ENCODE measurements at regions not wholly inside any gene's neighbourhood (a gene's known extent, or its start where the extent isn't known, plus 50 kb on each side); places are given as distances from the start of the nearest gene placed in this dataset.
A peak's percentile ranks its signal among the peaks of the same experiment; 100 is the strongest.

DNA sequence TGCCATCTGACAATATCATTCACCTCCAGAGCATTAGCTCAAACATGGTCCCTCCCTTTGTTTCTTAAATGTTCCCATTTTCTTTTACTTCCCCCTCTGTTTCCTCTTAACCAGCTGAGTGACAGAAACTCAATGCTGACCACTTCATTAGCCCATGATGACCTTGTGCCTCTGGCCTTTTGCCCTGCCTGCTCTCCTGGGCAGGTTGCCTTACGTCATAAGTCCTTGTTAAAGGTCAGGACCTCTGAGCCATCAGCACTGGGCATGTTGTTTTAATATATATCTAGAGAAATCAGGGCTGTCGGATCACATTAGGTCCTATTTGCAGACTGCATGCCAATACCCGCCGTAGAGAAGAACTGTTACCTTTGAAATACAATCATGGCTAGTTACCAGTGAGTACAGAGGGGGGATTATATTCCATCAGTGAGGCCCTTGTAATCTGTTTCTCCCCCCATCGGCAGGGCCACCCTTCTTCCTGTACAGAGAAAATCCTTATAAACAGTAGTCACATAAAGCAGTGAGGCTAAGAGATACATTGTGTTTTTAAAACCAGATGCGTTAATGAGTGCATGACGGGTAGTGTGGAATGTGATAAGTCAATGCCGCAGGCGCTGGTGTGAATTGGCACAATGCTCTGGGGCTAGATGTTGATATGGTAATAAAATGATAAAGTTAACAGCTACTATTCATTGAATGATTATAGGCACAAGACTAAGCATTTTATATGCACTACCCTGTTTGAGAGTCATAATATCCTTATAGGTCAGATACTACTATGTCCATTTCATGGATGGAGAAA, 94.3 kb upstream of the ZFHX3 start:
- no peaks in the 10 kb centered on the region for H3K9me3 ChIP-seq
- peak; percentile 39 for ATAC-seq

DNA sequence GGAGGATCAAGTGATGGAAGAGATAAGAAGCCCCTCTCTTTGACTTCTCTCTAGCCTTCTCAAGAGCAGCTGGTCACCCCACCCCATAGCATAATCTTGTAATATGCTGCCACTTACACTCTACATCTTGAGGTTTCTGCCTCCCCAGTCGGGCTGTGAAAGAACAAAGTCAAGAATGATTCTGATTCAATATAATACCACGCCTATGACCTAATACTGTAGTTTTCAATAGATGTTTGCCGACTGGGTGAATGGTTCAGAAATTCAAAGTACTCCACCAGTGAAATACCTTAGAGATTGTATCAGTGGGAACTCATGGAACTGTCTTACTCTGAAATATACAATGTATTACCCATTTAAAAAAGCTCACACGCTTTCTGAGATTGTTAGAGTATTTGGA, 93.0 kb upstream of the ZFHX3 start:
- Histone ChIP-seq H3K4me1 (peaks cover 6% of the 10 kb centered on the region), H3K27me3 (no peaks in the 10 kb centered on the region), H3K9me3 (no peaks in the 10 kb centered on the region), H3K4me3 (no peak overlapping the region), H3K27ac (no peak overlapping the region), H3K36me3 (no peaks in the 10 kb centered on the region)
- TF ChIP-seq, protein P1, sequence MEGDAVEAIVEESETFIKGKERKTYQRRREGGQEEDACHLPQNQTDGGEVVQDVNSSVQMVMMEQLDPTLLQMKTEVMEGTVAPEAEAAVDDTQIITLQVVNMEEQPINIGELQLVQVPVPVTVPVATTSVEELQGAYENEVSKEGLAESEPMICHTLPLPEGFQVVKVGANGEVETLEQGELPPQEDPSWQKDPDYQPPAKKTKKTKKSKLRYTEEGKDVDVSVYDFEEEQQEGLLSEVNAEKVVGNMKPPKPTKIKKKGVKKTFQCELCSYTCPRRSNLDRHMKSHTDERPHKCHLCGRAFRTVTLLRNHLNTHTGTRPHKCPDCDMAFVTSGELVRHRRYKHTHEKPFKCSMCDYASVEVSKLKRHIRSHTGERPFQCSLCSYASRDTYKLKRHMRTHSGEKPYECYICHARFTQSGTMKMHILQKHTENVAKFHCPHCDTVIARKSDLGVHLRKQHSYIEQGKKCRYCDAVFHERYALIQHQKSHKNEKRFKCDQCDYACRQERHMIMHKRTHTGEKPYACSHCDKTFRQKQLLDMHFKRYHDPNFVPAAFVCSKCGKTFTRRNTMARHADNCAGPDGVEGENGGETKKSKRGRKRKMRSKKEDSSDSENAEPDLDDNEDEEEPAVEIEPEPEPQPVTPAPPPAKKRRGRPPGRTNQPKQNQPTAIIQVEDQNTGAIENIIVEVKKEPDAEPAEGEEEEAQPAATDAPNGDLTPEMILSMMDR (IDR thresholded peaks at IDR 0.05): no peak
- ATAC-seq (no peak), DNase-seq (no peak)
- intact Hi-C loops (cut with DNase I): no loop called here

More for the DNA sequence above, 94.3 kb upstream of the ZFHX3 start:
- TF ChIP-seq, protein P1 (IDR thresholded peaks at IDR 0.05): no peak
- peaks cover 6% of the 10 kb centered on the region for H3K4me1 ChIP-seq
- no peak for DNase-seq
- H3K27me3 ChIP-seq: no peaks in the 10 kb centered on the region
- intact Hi-C loops (cut with DNase I): no loop called here
- no peaks in the 10 kb centered on the region for H3K36me3 ChIP-seq
- no peak overlapping the region for H3K4me3 ChIP-seq
- no peak overlapping the region for H3K27ac ChIP-seq

DNA sequence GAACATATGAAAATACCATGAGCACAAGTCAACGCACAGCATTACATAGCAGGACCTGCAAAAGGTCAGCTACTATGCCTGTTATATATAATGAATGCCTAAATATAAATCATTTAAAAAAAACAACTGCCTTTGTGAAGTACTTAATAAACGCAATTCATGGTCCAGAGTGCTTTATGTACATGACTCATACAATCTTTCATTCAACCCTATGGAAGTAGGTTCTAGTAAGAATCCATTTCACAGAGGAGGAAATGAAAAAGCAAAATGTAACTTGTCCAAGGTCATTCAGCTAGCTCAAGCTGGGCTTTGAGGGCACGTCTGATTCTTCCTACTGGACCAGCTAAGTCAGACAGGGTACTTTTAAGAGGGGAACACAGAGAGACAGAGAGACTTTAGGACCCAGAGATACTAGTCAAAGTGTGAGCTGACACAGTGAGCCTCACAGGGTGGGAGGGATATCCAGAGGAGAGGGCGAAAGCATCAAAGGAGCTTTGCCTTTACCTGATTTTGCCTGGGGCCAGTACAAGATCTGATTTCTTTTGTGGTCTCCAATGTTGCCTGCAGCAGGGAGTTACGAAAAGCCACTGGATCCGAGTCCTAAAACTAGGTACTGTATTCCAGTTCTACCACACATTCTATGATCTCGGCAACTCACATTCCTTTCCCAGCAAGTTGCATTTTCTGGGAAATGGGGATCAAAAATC, 83.4 kb upstream of the ZFHX3 start:
- H3K27me3 ChIP-seq: no peaks in the 10 kb centered on the region
- ATAC-seq: no peak

DNA sequence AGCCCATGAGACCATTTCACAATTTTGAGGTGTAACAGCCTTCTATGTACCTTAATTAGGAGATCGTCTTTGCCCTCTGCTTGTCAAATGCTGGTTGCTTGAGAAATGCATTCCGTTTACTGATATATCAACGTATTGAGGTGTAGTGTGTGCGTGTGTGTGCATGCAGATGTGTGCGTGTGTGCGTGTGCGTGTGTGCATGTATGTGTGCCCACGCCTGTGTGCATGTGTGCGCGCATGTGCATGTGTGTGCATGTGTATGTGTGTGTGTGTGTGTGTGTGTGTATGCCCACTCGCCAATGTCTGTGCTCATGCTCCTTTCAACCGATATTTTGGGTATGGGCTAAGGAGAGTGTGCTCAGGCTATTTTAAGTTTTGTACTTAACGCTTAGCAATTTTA, 81.5 kb upstream of the ZFHX3 start:
- no peaks in the 10 kb centered on the region for H3K36me3 ChIP-seq
- H3K4me1 ChIP-seq: no peaks in the 10 kb centered on the region
- TF ChIP-seq, protein P1 (IDR thresholded peaks at IDR 0.05): no peak
- no peaks in the 10 kb centered on the region for H3K27me3 ChIP-seq
- DNase-seq (no peak), ATAC-seq (no peak)
- H3K27ac ChIP-seq: no peak overlapping the region
- intact Hi-C loops (cut with DNase I): no loop called here
- no peaks in the 10 kb centered on the region for H3K9me3 ChIP-seq
- no peak overlapping the region for H3K4me3 ChIP-seq

More for the DNA sequence above, 83.4 kb upstream of the ZFHX3 start:
- H3K36me3 ChIP-seq: no peaks in the 10 kb centered on the region
- intact Hi-C loops (cut with DNase I): no loop called here
- H3K4me3 ChIP-seq: no peak overlapping the region
- no peaks in the 10 kb centered on the region for H3K4me1 ChIP-seq
- H3K27ac ChIP-seq: no peak overlapping the region
- TF ChIP-seq, protein P1 (IDR thresholded peaks at IDR 0.05): no peak
- no peak for DNase-seq
- H3K9me3 ChIP-seq: no peaks in the 10 kb centered on the region

DNA sequence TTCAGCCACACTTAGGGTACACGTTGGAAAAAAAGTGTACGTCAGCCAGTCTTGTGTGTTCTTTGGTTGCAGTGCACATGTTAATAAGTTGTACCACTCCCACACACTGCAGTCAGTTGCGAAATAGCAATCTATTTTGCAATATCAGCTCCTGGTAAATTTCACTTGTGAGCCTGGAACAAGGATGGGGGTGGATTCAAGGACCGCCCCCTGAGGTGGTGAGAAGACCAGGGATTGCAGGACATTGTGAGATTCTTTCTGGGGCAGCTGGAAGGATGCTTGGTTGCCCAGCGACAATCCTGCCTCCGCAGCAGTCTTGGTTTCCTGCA, 78.6 kb upstream of the ZFHX3 start:
- H3K36me3 ChIP-seq: no peaks in the 10 kb centered on the region
- H3K27ac ChIP-seq: no peak overlapping the region
- no peaks in the 10 kb centered on the region for H3K9me3 ChIP-seq
- no peaks in the 10 kb centered on the region for H3K27me3 ChIP-seq
- TF ChIP-seq, protein P1 (IDR thresholded peaks at IDR 0.05): no peak
- intact Hi-C loops (cut with DNase I): no loop called here
- ATAC-seq: peak; percentile 75
- H3K4me3 ChIP-seq: no peak overlapping the region
- peaks cover 10% of the 10 kb centered on the region for H3K4me1 ChIP-seq
- no peak for DNase-seq
